HG03039 (cell line): ENCODE measurements at regions not wholly inside any gene's neighbourhood (a gene's known extent, or its start where the extent isn't known, plus 50 kb on each side); places are given as distances from the start of the nearest gene placed in this dataset.
A peak's percentile ranks its signal among the peaks of the same experiment; 100 is the strongest.

Source experiments
- ATAC-seq: cut with Tn5 transposase; IDR thresholded peaks from one replicate; pipeline ENCODE4 v1.9.1; 2021; ENCODE audit warnings: mild to moderate bottlenecking, moderate library complexity; ENCODE audit not compliant: unreplicated experiment

DNA sequence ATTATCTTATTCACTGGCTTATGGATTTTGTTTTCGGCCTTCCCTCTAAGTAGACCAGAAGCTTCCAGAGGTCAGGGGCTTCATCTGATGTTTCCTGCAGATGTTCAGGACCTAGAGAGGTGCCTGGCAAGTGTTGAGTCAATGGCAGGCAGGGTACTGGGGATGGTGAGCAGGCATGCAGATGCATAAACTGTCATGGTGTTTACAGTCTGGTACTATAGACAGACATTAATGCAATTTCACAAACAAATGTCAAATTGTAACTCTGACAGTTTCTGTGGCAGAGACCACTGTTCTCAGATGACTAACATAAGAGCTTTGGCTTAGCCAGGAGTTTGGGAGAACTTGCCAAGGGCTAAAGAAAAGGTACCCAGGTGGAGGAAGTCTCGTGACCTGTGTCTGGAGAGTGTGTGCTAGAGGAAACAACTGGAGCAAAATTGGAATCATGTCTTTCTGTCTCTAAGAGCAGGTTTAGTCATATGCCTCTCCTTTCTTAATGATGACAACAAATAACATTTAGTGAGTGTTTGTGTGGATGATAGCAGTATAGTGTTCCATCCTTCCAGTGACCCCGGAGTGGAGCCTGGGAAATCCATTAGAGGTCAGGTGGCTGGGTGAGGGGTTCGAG is 53.7 kb upstream of the TRAK1 start:
- no peak for ATAC-seq

DNA sequence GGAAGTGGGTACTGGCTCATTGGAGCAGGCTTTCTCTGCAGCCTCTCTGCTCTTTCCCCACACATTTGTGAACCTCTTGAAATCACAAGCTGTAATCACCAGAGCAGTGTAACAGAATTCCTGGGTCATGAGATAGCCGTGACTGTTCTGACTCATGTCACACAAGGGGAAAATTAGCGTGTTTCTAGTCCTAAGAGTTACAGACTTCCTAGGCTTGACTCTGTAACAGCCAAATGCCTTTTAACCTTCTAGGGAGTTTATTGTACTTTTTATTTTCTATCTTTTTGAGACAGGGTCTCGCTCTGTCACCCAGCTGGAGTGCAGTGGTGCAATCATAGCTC is 54.7 kb upstream of the TRAK1 start:
- ATAC-seq: peak; percentile 47

DNA sequence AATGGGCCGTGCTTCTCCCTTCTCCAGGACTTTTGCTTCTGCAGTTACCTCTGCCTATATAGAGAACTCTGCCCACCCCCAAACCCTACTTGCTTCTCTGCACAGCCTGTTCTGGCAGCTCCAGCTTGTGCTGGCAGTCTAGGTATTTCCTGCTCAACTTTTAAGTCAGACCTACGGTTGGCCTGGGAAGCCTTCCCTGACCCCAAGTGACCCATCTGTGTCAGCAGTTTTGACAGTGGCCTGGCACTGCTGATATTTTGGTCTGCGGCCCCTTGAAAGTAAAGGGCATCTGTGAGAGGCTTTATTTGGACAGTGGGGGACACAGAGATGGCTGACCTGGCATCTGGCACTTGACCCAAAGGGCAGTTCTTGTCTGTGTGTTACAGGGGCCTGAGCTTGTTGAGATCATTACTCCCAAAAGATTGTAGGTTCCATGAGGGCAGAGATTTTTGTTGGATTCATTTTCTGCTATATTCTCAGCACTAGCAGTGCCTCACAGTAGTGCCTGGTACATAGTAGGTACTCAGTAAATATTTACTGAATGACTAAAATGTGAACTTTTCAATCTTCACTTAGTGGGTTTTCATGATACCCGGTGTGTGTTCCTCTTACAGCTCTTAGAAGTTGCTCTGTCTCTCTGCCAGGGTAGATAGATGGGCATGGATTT is 55.2 kb upstream of the TRAK1 start:
- no peak for ATAC-seq

DNA sequence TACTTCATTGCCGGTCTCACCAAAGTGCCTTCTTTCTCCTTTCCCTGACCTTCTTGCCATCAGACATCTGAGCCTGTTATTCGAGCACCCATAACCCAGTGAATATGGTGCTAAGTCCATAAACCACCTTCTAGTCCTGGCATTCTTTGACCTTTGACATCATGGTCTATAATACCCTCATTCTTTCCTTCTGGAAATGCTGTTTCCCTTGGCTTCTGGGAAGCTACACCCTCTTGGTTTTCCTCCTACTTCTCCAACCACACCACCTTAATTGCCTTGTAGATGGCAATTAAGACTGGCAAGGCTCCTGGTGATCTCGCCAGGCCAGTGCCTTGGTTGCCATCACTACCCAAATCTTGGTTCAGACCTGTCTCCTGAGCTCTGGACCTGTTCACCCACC is 56.1 kb upstream of the TRAK1 start:
- ATAC-seq: no peak

DNA sequence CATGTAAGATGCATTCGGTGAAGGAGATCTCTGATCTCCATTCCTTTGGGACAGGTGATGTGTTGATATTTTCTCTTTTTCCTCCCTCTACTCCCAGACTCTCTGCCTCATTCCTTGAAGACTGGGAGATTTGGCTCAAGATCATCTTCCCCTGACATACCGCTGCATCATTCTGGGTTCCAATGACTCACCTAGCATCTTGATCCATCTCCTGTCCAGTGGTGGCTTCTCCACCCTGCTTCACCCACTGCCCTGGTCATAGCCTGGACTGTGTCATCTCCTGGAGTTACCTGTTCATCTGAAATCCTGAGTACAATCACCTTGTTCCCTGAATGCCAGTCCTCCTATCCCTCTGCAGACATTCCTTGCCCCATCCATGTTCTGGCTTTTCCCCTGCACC is 57.4 kb upstream of the TRAK1 start:
- ATAC-seq: no peak

DNA sequence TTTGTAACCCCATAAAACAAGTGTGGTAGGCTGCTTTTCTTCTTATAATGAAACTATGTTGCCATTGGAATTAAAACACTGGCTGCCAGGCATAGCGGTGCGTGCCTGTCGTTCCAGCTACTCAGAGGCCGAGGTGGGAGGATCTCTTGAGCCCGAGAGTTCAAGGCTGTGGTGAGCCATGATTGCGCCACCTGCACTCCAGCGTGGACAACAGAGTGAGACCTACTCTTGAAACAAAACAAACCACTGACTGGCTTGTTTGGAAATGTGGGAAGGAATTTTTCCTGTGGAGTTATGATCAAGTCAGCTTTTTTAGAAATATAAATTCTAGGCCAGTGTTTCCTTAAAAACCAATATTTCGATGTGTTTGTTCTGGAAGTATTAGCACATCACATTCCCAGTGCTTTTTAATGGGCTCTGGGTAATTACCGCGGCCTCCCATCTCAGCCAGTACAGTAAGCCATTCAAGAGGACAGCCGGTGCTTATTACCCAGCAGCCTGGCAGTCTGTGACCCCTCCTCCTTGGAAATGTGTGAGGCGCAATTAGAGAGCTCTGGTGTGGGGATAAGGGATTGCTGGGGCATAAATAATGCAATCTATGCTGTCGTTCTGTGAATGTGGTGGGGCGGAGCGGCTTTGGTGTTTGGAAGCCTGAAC is 58.3 kb upstream of the TRAK1 start:
- ATAC-seq: no peak

DNA sequence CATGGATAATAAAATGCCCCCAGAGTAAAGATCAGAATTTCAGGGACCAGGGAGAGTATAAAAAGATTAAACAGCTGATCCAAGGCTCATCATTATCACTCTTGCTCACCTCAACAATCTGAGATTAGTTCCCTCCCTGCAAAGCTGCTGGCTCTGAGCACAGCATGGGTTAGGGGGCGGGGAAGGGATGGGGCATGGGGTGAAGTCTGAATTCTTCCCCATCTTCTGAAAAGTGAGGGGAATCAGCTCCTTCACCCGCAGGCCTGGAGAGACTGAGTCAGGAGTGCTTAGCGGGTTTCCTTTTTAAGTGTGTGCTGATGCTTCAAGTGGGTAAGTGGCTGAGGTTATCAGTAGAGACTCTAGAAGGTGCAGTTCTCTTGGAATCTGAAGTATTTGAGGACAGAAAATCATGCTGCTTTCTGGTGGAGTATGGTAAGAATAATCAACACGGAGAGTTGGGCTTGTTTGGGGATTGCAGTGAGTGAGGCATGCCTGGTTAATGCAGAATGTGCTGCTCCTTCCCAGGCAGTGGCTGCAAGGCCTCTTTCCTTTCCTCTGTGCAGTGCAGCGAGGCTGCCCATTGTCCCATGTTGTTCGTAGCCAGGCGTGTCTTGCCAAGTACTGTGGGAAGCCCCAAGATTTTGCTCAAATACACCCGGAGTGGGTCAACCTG is 59.2 kb upstream of the TRAK1 start:
- no peak for ATAC-seq

DNA sequence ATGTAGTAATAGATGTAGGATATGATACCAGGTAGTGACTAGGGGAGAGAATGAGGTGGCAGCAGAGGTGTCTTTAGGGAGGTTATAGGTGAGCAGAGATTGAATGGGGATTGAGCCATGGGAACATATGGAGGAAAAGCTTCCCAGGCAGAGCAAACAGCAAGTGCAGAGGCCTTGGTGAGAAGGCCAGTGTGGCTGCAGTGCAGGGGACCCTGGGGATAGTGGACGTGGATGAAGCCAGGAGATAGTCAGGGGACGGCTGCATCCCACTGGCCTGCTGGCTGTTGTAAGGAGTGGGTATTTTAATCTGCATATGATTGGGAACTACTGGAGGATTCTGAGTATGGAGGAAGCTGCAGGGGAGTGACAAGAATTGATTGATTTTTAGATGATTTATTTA is 62.7 kb upstream of the TRAK1 start:
- ATAC-seq: no peak

DNA sequence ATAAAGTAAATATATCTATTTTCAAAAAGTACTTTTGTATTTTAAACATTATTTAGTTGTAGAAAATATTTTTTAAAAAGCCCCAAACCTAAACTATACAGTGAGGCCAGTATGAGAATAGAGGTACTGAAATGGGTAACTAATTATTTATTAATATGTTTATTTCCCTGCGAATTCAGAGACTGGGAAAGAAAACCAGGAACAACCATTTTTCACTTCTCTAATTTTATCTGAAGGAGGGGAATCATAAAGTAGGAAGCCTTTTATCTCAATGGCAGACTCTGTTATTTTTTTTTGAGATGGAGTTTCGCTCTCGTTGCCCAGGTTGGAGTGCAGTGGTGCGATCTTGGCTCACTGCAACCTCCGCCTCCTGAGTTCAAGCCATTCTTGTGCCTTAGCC is 63.6 kb upstream of the TRAK1 start:
- ATAC-seq: no peak

DNA sequence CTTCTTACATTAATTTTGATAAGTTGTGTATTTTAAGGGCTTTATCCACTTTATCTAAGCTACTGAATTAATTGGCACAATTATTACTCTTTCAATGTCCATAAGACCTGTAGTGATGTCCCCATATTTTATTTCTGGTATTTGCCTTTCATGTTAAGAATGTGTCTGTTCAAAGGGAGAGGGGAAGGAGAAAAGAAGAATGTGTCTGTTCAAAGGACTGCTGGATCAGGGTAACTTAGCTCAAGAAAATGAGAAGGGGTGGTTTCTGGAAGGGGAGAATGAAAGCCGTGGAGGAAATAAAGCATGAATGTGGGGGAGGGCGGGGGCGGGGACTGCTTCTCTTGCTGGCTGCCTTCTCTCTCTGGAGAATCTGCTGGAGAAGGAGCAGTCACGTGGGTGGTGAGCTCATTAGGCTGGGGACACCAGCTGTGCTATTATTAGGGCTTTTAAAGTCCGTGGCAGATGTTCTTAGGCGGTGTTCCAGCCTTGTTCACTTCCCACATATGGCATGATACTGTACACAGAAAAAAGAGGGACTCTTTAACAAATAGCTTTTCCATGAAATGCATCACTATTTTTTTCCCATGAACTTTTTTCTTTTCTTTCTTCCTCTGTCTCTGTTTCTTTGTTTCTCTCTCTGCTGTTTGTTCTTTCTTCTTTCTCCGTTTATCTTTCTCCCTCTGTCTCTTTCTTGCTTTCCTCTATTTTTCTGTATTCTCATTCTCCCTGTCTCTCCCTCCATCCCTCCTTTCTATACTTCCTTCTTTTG is 63.7 kb upstream of the ULK4 start:
- ATAC-seq: peak; percentile 57

DNA sequence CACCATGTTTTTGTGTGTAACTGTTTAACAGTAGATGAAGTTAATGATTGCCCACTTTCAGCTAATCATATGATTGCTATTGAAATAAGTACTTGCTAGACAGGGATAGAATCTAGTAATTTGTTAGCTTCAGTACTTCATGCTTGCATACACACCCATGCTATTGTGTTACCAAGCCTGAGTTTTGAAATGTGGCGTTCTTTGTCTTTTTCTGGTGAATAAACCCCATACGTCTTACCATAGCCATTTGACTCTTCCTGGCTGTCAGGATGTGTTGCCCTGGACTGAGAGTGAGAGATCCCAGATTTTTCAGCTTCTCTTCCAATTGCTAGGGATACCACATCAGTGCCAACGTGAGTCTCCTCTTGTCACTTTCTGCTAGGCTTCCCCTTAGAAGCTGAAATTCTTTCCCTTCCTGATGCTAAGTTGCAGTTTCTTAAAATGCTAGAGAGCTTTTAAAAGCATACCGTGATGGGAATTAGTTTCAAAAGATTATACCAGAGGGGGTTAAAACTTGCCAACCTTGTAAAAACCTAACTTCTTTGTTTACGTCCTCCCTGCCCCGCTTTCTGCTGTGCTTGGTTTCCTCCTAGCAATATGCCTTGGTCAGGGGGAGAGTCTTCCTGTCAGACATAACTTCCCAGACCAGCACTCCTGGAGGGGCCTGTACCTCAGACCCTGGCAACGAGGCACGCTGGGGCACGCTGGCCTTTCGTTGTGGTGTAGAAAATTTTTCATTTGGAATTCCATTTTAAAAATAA is 62.9 kb upstream of the ULK4 start:
- no peak for ATAC-seq

DNA sequence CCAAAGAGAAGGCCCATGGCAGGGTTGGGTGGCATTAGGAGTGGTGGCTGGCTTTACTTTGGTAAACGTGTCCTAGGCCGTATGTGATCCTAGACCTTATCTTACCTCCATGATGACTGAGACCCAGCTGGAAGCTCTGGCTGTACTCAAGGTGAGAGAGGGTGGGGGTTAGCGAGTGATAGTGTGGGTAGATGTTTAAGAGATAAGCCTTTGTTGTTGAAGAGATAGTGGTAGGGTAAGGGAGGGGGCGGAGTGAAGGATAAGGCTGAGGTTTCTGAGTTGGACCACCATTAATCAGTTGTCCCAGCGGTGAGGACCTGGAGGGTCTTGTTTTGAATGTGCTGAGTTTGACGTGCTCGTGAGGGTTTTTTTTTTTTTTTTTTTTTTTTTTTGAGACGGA is 61.5 kb upstream of the ULK4 start:
- no peak for ATAC-seq

DNA sequence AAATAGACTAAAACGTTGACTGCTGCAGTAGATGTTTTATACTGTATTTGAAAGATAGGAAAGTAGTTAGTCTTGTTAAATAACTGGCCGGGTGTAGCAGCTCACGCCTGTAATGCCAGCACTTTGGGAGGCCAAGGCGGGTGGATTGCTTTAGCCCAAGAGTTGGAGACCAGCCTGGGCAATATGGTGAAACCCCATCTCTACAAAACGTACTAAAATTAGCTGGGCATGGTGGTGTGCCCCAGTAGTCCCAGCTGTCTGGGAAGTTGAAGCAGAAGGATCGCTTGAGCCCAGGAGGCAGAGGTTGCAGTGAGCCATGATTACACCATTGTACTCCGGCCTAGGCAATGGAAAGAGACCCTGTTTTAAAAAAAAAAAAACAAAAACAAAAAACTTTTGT is 60.5 kb upstream of the ULK4 start:
- no peak for ATAC-seq

DNA sequence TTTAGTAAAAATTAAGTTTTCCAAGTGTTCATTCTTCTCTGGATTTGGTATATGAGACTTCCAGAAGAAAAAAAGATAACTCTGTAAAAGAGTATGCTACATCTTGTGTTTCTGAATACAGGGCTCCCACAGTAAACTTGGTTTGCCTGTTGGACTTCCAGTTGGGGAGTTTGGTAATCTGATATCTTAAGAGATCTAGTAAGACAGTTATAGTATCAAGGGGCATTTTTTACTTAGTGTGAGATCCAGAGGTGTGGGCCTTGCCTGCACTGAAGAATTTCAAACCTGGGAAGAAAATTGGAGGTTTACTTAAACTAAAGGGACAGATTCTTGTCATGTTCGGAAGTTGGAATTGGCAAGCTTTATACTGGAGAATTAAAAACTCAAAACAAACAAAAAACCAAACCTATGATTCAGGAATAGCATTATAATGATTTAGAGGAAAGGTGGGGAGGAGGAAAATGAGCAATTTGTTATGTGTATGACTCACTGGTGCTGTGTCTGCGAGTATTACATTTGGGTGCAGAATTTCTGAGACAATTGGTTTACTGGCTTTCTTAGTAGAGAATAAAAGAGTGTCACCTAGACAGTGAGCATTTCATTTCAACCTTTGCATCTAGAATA is 58.9 kb upstream of the ULK4 start:
- ATAC-seq: no peak

DNA sequence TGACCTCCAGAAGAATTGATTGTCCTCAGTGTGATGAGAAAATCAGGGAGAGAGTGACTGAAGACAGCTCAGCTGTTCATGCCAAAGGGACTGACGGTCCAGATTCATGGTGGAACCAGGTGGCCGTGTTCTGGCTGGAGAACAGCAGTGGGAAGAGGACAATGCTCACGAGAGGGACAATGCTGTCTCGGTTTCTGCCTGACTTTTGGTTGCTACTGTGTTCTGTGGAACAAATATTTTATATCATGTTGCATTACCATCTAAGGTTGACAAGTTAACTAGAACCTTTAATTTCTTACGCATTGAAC is 58.0 kb upstream of the ULK4 start:
- no peak for ATAC-seq

DNA sequence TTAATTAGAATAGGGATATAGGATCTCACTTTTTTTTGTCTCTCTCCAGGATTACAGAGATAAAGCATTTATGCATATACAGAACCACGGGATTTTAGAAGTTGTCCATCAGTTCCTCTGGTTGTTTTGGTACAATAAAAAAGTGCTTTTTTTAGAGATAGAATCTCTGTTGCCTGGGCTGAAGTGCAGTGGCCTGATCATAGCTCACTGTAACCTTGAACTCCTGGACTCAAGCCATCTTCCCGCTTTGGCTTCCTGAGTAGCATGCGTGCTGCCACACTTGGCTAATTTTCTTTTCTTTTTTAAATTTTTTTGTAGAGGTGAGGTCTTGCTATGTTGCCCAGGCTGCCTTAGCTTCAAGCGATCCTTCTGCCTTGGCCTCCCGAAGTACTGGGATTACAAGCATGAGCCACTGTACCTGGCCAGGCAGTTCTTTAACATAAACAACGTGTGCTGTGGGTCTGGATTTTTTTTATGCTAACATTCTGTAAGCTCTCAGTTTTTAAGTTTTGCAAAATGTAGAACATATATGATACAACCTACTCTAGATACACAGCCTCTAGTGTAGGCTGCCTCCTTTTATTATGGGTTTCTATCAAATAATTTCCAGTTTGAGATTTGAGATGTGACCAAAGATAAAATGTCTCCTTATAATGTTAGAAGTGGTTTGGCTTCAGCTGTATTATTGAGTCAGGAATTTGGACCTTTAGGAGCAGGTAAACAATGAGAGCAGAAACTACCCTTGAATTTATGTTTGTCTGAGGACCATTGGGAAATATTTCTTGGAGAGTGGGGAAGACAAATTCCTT is 57.4 kb upstream of the ULK4 start:
- ATAC-seq: no peak

DNA sequence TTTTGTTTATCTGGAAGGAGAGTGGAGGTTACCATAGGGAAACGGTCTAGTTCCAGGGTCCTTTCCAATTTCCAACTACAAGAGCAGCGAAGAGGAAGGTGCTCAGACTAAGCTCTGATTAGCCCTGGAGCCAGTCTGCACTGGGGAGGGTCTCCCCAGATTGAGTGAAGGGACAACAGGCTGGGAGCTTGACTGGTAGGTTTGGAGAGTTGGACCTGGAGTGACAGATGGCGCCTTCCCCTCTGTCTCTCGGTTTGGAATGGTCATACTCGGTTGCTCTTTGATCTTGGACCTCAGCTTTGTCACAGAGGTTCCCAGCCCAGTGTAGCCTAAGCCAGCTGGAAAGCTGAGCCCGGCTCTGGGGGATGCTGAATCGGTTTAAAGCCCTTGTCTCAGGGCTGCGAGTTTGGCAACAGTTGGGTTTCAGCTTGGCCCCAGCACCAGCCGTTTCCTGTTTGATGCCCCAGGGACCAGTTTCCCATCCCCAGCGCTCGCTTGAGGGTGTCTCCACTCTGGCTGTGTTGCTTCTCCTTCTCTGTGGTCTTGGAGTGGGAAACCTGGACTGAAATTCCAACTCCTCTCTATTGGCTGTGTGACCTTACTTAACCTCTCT is 53.1 kb upstream of the ULK4 start:
- no peak for ATAC-seq

DNA sequence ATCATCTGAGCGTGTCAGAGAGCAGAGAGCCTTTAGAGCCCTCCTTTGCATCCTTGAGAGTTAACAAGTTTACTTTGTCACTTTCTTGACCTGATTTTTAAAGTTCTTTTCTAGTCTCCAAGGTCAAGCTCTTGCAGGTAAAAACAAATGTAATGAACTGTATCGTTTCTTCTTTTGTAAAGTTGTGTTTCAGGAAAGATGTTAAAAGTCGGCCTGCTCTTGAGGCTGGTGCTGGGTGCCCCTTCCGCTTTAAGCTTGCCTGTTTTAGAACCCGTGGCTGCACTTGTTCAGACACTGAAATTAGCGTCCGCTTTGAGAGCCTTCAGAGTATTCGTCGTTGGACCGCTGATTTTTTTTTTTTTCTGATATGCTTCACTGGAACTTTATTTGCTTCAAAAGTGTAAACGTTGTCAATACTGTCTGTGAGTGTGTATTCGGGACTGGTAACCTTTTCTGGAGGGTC is 52.6 kb upstream of the ULK4 start:
- ATAC-seq: no peak
